ENCODE measurements at regions not wholly inside any gene's neighbourhood (a gene's known extent, or its start where the extent isn't known, plus 50 kb on each side); places are given as distances from the start of the nearest gene placed in this dataset.
"Not testable (repeated sequence)": the region's sequence is repeated elsewhere in the genome, so short reads cannot be mapped to it uniquely, and the experiment has no call there.

DNA sequence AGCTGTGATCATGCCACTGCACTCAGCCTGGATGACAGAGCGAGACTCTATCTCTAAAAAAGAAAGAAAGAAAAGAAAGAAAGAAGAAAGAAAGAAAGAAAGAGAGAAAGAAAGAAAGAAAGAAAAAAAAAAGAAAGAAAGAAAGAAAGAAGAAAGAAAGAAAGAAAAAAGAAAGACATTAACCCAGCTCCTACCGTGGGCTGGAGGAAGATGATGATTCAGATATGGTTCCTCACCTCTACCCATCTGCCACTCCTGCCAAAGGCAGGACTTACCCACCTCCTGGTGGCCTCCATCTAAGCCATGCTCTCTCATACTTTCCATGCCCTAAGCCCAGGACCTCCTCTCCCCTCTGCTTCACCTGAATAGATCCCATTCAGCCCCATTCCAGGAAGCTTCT lies 93.3 kb upstream of the LHX1 start:
- DNase-seq (ENCODE audit: low read depth) = no peak
- no peak for TF ChIP-seq CTCF (conservative IDR thresholded peaks at IDR 0.05; ENCODE audit: low read depth, low read length)

GRCh38 chr17:36844601-36845000 lies 92.7 kb upstream of the LHX1 start:
- TF ChIP-seq CTCF (conservative IDR thresholded peaks at IDR 0.05; ENCODE audit: low read depth, low read length) = no peak

More for the DNA sequence above, 93.3 kb upstream of the LHX1 start:
- no peak overlapping the region for H3K4me3 ChIP-seq (ENCODE audit: low read length)

GRCh38 chr17:36845916-36846315 lies 91.4 kb upstream of the LHX1 start:
- no peak for DNase-seq (ENCODE audit: low read depth)
- TF ChIP-seq CTCF (conservative IDR thresholded peaks at IDR 0.05; ENCODE audit: low read depth, low read length) = no peak
- H3K4me3 ChIP-seq (ENCODE audit: low read length) = no peak overlapping the region

More at GRCh38 chr17:36844601-36845000, 92.7 kb upstream of the LHX1 start:
- H3K4me3 ChIP-seq (ENCODE audit: low read length) = no peak overlapping the region
- no peak for DNase-seq (ENCODE audit: low read depth)

DNA sequence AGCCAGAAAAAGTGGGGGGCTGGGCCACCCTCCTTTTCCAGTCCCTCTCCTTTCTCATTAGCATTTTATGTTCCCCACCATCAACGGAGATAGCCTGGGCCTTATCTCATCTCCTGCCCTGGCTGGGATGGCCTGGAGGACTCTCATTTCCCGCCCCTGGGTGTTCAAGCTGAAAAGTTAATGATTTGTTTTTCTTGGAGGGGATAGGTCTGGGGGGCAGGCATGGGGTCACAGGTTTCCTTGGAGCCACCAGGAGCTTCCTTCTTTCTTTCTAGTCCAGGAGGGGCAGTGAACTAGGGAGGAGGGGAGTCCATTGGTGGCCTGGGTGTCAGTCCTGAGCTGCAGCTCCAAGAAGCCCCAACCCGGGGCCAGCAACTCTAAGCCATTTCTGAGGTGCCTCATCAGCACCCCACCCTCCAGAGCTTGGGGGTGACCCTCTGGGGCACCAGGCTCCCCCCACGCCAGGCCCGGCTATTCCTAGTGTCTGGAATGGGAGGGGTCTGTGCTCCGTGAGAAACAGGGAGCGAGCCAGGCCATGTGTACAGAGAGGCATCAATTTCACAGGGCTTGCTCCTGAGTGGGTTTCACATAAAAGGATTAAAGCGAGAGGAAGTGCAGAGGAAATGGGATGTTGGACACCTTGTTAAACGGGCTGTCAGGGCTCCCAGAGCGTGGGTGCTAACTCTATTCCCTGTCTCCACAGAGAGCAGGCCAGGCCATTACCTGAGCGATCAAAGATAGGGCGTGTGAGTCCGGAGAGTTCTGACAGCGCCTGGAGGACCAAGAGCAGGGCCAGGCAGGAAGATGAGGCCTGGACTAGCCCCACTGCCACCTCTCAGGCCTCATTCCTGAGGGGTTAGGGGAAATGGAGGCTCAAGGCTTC lies 90.6 kb upstream of the LHX1 start:
- no peak overlapping the region for H3K4me3 ChIP-seq (ENCODE audit: low read length)
- TF ChIP-seq CTCF (conservative IDR thresholded peaks at IDR 0.05; ENCODE audit: low read depth, low read length) = no peak
- DNase-seq (ENCODE audit: low read depth) = no peak

DNA sequence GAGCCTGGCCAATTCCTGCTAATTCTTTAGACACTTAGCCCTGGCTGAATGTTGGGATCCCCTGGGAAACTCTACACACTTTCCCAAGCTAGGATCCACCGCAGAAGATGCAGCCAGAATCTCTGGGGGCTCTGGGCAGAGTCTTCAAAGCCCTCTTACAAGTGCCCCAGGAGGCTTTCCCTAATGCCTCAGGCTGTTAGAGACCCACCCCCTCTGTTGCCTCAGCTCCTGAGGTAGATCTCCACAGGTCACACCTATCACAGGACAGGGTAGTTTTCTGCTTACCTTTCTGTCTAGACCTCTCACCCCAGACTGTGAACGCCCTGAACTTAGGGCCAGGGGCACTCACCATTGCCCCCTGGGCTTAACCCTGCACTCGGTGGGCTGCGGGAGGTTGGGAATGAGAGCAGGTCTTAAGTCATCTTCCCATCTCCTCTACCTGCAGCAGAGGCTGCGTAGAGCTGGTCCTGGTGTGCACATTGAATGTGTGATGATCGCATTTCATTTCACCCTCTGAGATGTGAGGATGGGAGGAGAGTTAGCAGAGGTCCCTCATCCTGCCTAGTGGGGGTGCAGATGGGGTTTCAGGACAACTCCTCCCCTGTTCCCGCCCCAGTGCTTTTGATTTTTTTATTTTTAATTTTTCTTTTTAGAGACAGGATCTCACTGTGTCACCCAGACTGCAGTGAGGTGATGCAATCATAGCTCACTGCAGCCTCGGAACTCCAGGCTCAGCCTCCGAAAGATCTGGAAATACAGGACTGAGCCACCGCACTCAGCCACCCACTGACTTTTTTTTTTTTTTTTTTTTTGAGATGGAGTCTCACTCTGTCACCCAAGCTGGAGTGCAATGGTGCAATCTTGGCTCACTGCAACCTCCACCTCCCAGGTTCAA lies 89.0 kb upstream of the LHX1 start:
- TF ChIP-seq CTCF (conservative IDR thresholded peaks at IDR 0.05; ENCODE audit: low read depth, low read length) = no peak
- no peak for DNase-seq (ENCODE audit: low read depth)
- H3K4me3 ChIP-seq (ENCODE audit: low read length) = no peak overlapping the region

DNA sequence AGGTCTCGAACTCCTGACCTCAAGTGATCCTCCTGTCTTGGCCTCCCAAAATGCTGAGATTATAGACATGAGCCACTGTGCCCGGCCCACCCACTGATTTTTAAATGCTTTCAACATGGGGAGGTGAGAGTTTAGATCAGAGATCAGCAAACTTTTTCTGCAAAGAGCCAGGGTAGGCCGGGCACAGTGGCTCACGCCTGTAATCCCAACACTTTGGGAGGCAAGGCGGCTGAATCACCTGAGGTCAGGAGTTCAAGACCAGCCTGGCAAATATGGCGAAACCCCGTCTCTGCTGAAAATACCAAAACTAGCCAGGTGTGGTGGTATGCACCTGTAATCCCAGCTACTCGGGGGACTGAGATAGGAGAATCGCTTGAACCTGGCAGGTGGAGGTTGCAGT lies 88.3 kb upstream of the LHX1 start:
- H3K4me3 ChIP-seq (ENCODE audit: low read length); DNase-seq (ENCODE audit: low read depth): not testable (repeated sequence)

GRCh38 chr17:36849871-36850348 lies 87.4 kb upstream of the LHX1 start:
- no peak for DNase-seq (ENCODE audit: low read depth)
- TF ChIP-seq CTCF (conservative IDR thresholded peaks at IDR 0.05; ENCODE audit: low read depth, low read length) = peak; percentile 45
- no peak overlapping the region for H3K4me3 ChIP-seq (ENCODE audit: low read length)

Data from retinal pigment epithelial cell (primary cell).